WTC11 (cell line): ENCODE measurements at regions not wholly inside any gene's neighbourhood (a gene's known extent, or its start where the extent isn't known, plus 50 kb on each side); places are given as distances from the start of the nearest gene placed in this dataset.

Source experiments
- ATAC-seq: fragments of 200-7000 bp; cut with Tn5 transposase; 2 replicates; pipeline ENCODE4 v1.10.0; 2021; ENCODE audit warnings: mild to moderate bottlenecking, moderate library complexity
- CTCF ChIA-PET: fragments of 300-600 bp; sonication (Branson Sonifier 250); formaldehyde crosslinking; loops from one replicate; lab custom pipeline; 2021; ENCODE audit warnings: antibody characterized with exemption; lab: Charles Lee
- POLR2A ChIA-PET: fragments of 350-600 bp; sonication (Branson Sonifier 250); formaldehyde crosslinking; loops from one replicate; lab custom pipeline; 2021; ENCODE audit warnings: antibody characterized with exemption; lab: Charles Lee
- DNase-seq: peaks from one replicate; pipeline ENCODE4 v3.0.0; 2021; ENCODE audit warnings: low spot score
- H3K27ac Mint-ChIP-seq: 2 replicates; pipeline ENCODE4 v1.8.0; 2021; ENCODE audit warnings: mixed read lengths
- H3K27me3 Mint-ChIP-seq: 2 replicates; pipeline ENCODE4 v1.8.0; 2021; ENCODE audit warnings: low read depth, mild to moderate bottlenecking, moderate library complexity, mixed read lengths
- H3K36me3 Mint-ChIP-seq: 2 replicates; pipeline ENCODE4 v1.8.0; 2021; ENCODE audit warnings: mixed read lengths
- H3K4me1 Mint-ChIP-seq: 2 replicates; pipeline ENCODE4 v1.8.0; 2022; ENCODE audit warnings: mixed read lengths
- H3K4me3 Mint-ChIP-seq: 2 replicates; pipeline ENCODE4 v1.8.0; 2021; ENCODE audit warnings: mild to moderate bottlenecking, moderate library complexity, mixed read lengths
- H3K9me3 Mint-ChIP-seq: 2 replicates; pipeline ENCODE4 v1.8.0; 2021; ENCODE audit warnings: mixed read lengths
- CREB1 ChIP-seq: sonication (generic); formaldehyde crosslinking; IDR thresholded peaks from 2 replicates; pipeline ENCODE4 v1.8.0; 2023; ENCODE audit warnings: mild to moderate bottlenecking, missing genetic modification reagents
- NR1H2 ChIP-seq: sonication (generic); formaldehyde crosslinking; IDR thresholded peaks from 2 replicates; pipeline ENCODE4 v1.9.0; 2021; ENCODE audit warnings: mild to moderate bottlenecking, moderate library complexity, missing genetic modification reagents
- TEAD4 ChIP-seq: sonication (generic); formaldehyde crosslinking; IDR thresholded peaks from 2 replicates; pipeline ENCODE4 v1.8.0; 2022; ENCODE audit warnings: mild to moderate bottlenecking, missing genetic modification reagents
- TP53 ChIP-seq: sonication (generic); formaldehyde crosslinking; IDR thresholded peaks from 2 replicates; pipeline ENCODE4 v1.8.1; 2023; ENCODE audit warnings: mild to moderate bottlenecking, missing genetic modification reagents
- ZBTB21 ChIP-seq: sonication (generic); formaldehyde crosslinking; IDR thresholded peaks from 2 replicates; pipeline ENCODE4 v1.8.1; 2023; ENCODE audit warnings: mild to moderate bottlenecking, missing genetic modification reagents, borderline replicate concordance
- ZNF138 ChIP-seq: sonication (generic); formaldehyde crosslinking; conservative IDR thresholded peaks from 2 replicates; pipeline ENCODE4 v1.8.1; 2022; ENCODE audit warnings: mild to moderate bottlenecking, moderate library complexity, missing genetic modification reagents
- TF ChIP-seq, protein P1 (sequence below): sonication (generic); formaldehyde crosslinking; IDR thresholded peaks from 2 replicates; pipeline ENCODE4 v1.8.0; 2022; ENCODE audit warnings: mild to moderate bottlenecking, missing genetic modification reagents
- TF ChIP-seq, protein P2 (sequence below): sonication (generic); formaldehyde crosslinking; IDR thresholded peaks from 2 replicates; pipeline ENCODE4 v1.8.0; 2022; ENCODE audit warnings: missing genetic modification reagents
- TF ChIP-seq, protein P3 (sequence below): sonication (generic); formaldehyde crosslinking; IDR thresholded peaks from 2 replicates; pipeline ENCODE4 v1.8.0; 2022; ENCODE audit warnings: mild to moderate bottlenecking, missing genetic modification reagents
- TF ChIP-seq, protein P4 (sequence below): sonication (generic); formaldehyde crosslinking; IDR thresholded peaks from 2 replicates; pipeline ENCODE4 v1.8.0; 2023; ENCODE audit warnings: missing genetic modification reagents
- TF ChIP-seq, protein P5 (sequence below): fragments of 250-450 bp; sonication (Bioruptor Pico); IDR thresholded peaks from 2 replicates; pipeline ENCODE4 v1.9.0; 2021; ENCODE audit warnings: moderate library complexity, mild to moderate bottlenecking, inconsistent platforms, borderline replicate concordance
- TF ChIP-seq, protein P6 (sequence below): sonication (generic); formaldehyde crosslinking; IDR thresholded peaks from 2 replicates; pipeline ENCODE4 v1.8.0; 2023; ENCODE audit warnings: mild to moderate bottlenecking, missing genetic modification reagents
- TF ChIP-seq, protein P7 (sequence below): sonication (generic); formaldehyde crosslinking; IDR thresholded peaks from 2 replicates; pipeline ENCODE4 v1.8.1; 2022; ENCODE audit warnings: mild to moderate bottlenecking, missing genetic modification reagents, moderate library complexity, borderline replicate concordance

DNA sequence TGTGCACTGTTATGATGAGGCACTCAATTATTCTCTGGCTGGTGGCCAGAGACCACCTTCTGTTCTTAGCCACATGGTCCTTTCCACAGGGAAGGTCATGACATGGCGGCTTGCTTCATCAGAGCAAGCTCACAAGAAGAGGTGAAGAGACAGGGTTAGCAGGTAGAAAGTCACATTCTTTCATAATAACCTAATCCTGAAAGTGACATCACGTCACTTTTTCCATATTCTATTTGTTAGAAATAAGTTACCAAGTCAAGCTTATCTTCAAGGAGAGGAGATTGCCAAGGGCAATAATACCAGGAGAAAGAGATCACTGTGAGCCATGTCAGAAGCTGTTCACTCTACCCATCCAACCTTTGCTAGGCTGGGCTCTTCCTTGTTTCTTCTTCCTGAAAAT lies 139.4 kb downstream of the OSR1 start (continued):
- TF ChIP-seq NR1H2 (CRISPR knock-in tag), result no peak
- TF ChIP-seq TEAD4 (CRISPR knock-in tag), result no peak
- TF ChIP-seq, protein P1, sequence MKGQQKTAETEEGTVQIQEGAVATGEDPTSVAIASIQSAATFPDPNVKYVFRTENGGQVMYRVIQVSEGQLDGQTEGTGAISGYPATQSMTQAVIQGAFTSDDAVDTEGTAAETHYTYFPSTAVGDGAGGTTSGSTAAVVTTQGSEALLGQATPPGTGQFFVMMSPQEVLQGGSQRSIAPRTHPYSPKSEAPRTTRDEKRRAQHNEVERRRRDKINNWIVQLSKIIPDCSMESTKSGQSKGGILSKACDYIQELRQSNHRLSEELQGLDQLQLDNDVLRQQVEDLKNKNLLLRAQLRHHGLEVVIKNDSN, result no peak

DNA sequence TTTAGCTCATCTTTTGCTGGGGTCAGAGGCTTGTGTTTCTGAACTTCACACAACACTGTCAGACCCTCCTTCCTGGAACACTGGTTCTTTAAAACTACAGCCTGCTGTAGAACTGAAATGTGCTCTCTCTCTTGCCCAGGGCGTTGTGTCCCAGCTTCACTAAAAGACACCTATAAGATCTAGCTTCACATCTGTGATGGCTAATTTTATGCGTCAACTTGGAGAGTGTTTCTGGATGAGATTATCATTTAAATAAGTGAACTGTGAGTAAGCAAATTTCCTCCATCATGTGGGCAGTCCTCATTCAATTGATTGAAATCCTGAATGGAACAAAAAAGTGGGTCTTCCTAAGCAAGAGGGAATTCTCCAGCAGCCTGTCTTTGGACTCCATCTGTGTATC lies 140.3 kb downstream of the OSR1 start:
- no peak overlapping the region for H3K4me3 Mint-ChIP-seq
- H3K27ac Mint-ChIP-seq, result no peak overlapping the region
- CTCF ChIA-PET, result no interaction called here
- H3K4me1 Mint-ChIP-seq, result peaks cover 10% of the 10 kb centered on the region
- DNase-seq (no peak), ATAC-seq (no peak)
- TF ChIP-seq, protein P2, sequence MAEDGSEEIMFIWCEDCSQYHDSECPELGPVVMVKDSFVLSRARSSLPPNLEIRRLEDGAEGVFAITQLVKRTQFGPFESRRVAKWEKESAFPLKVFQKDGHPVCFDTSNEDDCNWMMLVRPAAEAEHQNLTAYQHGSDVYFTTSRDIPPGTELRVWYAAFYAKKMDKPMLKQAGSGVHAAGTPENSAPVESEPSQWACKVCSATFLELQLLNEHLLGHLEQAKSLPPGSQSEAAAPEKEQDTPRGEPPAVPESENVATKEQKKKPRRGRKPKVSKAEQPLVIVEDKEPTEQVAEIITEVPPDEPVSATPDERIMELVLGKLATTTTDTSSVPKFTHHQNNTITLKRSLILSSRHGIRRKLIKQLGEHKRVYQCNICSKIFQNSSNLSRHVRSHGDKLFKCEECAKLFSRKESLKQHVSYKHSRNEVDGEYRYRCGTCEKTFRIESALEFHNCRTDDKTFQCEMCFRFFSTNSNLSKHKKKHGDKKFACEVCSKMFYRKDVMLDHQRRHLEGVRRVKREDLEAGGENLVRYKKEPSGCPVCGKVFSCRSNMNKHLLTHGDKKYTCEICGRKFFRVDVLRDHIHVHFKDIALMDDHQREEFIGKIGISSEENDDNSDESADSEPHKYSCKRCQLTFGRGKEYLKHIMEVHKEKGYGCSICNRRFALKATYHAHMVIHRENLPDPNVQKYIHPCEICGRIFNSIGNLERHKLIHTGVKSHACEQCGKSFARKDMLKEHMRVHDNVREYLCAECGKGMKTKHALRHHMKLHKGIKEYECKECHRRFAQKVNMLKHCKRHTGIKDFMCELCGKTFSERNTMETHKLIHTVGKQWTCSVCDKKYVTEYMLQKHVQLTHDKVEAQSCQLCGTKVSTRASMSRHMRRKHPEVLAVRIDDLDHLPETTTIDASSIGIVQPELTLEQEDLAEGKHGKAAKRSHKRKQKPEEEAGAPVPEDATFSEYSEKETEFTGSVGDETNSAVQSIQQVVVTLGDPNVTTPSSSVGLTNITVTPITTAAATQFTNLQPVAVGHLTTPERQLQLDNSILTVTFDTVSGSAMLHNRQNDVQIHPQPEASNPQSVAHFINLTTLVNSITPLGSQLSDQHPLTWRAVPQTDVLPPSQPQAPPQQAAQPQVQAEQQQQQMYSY (CRISPR knock-in tag), result no peak
- TF ChIP-seq, protein P3, sequence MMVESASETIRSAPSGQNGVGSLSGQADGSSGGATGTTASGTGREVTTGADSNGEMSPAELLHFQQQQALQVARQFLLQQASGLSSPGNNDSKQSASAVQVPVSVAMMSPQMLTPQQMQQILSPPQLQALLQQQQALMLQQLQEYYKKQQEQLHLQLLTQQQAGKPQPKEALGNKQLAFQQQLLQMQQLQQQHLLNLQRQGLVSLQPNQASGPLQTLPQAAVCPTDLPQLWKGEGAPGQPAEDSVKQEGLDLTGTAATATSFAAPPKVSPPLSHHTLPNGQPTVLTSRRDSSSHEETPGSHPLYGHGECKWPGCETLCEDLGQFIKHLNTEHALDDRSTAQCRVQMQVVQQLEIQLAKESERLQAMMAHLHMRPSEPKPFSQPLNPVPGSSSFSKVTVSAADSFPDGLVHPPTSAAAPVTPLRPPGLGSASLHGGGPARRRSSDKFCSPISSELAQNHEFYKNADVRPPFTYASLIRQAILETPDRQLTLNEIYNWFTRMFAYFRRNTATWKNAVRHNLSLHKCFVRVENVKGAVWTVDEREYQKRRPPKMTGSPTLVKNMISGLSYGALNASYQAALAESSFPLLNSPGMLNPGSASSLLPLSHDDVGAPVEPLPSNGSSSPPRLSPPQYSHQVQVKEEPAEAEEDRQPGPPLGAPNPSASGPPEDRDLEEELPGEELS (CRISPR knock-in tag), result no peak
- TF ChIP-seq, protein P1, result no peak
- TF ChIP-seq, protein P4, sequence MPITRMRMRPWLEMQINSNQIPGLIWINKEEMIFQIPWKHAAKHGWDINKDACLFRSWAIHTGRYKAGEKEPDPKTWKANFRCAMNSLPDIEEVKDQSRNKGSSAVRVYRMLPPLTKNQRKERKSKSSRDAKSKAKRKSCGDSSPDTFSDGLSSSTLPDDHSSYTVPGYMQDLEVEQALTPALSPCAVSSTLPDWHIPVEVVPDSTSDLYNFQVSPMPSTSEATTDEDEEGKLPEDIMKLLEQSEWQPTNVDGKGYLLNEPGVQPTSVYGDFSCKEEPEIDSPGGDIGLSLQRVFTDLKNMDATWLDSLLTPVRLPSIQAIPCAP, result no peak
- TF ChIP-seq, protein P5, sequence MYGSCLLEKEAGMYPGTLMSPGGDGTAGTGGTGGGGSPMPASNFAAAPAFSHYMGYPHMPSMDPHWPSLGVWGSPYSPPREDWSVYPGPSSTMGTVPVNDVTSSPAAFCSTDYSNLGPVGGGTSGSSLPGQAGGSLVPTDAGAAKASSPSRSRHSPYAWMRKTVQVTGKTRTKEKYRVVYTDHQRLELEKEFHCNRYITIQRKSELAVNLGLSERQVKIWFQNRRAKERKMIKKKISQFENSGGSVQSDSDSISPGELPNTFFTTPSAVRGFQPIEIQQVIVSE (CRISPR knock-in tag), result no peak
- TF ChIP-seq ZNF138 (no peak), TP53 (CRISPR knock-in tag) (no peak)
- no peaks in the 10 kb centered on the region for H3K9me3 Mint-ChIP-seq
- POLR2A ChIA-PET, result no interaction called here
- no peaks in the 10 kb centered on the region for H3K27me3 Mint-ChIP-seq
- no peaks in the 10 kb centered on the region for H3K36me3 Mint-ChIP-seq

DNA sequence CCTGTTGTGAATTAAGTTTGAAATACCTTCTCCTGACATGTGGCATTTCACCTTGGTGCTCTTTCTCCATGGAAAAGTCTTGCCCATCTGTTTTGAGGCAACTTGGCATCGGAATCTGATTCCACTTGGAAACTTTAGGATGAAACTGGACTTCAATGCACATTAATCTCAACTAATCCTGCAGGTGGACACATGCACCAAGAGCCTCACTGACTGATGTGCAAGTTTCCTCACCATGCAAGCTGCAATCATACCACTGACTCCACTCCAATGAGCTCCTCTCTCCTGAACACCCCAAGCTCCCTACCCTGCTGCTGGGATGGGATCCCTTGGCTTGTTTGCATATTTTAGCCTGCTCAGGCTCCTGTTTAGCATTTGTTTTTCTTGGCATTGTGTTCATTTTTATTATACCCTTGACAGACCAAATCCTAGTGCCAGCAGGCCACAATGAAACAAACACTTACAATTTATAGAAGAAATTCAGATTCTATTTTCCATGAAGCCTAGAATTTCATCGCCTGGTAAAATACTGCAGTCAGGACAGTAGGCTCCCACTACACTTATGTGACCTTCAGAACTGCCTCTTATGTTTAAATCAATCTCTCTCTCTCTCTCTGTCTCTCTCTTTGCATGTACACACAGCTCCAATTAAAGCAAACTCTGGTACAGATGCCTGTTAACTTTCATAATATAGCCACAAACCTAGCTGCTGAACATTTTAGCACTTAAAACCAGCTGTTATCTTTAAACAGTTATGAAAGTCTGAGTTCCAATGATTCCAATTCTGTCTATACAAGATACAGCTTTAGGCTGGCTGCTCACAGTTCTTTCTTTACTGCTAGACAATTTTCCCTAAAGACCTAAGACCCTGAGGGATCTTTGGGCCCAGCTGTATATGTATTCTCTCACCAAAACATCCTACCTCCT lies 141.5 kb downstream of the OSR1 start:
- ATAC-seq (peak; percentile 30; the same call in 1 of the 2 replicates), DNase-seq (no peak)
- Mint-ChIP-seq H3K4me3 (no peak overlapping the region), H3K36me3 (no peaks in the 10 kb centered on the region), H3K9me3 (no peaks in the 10 kb centered on the region), H3K27me3 (no peaks in the 10 kb centered on the region), H3K27ac (no peak overlapping the region), H3K4me1 (peaks cover 10% of the 10 kb centered on the region)
- ChIA-PET CTCF (no interaction called here), POLR2A (no interaction called here)
- no peak for TF ChIP-seq ZBTB21 (CRISPR knock-in tag)
- TF ChIP-seq, protein P2 (CRISPR knock-in tag), result no peak
- TF ChIP-seq, protein P6, sequence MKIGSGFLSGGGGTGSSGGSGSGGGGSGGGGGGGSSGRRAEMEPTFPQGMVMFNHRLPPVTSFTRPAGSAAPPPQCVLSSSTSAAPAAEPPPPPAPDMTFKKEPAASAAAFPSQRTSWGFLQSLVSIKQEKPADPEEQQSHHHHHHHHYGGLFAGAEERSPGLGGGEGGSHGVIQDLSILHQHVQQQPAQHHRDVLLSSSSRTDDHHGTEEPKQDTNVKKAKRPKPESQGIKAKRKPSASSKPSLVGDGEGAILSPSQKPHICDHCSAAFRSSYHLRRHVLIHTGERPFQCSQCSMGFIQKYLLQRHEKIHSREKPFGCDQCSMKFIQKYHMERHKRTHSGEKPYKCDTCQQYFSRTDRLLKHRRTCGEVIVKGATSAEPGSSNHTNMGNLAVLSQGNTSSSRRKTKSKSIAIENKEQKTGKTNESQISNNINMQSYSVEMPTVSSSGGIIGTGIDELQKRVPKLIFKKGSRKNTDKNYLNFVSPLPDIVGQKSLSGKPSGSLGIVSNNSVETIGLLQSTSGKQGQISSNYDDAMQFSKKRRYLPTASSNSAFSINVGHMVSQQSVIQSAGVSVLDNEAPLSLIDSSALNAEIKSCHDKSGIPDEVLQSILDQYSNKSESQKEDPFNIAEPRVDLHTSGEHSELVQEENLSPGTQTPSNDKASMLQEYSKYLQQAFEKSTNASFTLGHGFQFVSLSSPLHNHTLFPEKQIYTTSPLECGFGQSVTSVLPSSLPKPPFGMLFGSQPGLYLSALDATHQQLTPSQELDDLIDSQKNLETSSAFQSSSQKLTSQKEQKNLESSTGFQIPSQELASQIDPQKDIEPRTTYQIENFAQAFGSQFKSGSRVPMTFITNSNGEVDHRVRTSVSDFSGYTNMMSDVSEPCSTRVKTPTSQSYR (CRISPR knock-in tag), result no peak
- TF ChIP-seq CREB1, result no peak
- TF ChIP-seq, protein P7, sequence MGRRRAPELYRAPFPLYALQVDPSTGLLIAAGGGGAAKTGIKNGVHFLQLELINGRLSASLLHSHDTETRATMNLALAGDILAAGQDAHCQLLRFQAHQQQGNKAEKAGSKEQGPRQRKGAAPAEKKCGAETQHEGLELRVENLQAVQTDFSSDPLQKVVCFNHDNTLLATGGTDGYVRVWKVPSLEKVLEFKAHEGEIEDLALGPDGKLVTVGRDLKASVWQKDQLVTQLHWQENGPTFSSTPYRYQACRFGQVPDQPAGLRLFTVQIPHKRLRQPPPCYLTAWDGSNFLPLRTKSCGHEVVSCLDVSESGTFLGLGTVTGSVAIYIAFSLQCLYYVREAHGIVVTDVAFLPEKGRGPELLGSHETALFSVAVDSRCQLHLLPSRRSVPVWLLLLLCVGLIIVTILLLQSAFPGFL, result no peak
